OCI-LY3 (cell line): ENCODE measurements at regions not wholly inside any gene's neighbourhood (a gene's known extent, or its start where the extent isn't known, plus 50 kb on each side); places are given as distances from the start of the nearest gene placed in this dataset.

Experiments used
- H2AFZ ChIP-seq: fragments of 200-600, 300-600 bp; shearing (Covaris generic); 2 replicates; pipeline ENCODE4 v1.6.0; 2014; ENCODE audit warnings: antibody characterized with exemption, low read depth, low read length
- H3K27ac ChIP-seq: fragments of 200-600, 300-600 bp; sonication (generic); 2 replicates; pipeline ENCODE4 v1.5.1; 2014; ENCODE audit warnings: mild to moderate bottlenecking, low read length, moderate library complexity, mixed read lengths
- H3K27me3 ChIP-seq: fragments of 200-600, 300-600 bp; sonication (generic); 2 replicates; pipeline ENCODE4 v1.6.1; 2014; ENCODE audit warnings: low read depth, low read length, mixed read lengths
- H3K36me3 ChIP-seq: fragments of 200-600, 300-600 bp; sonication (generic); replicated peaks from 2 replicates; pipeline ENCODE3; 2014; ENCODE audit warnings: low read depth, low read length, mixed read lengths
- H3K4me1 ChIP-seq: fragments of 300-600, 200-600 bp; sonication (generic); 2 replicates; pipeline ENCODE4 v1.6.1; 2014; ENCODE audit warnings: low read length, mixed read lengths
- H3K4me2 ChIP-seq: fragments of 200-600, 300-600 bp; sonication (generic); 2 replicates; pipeline ENCODE4 v1.6.1; 2014; ENCODE audit warnings: low read length, mixed read lengths
- H3K4me3 ChIP-seq: fragments of 300-600, 200-600 bp; sonication (generic); 2 replicates; pipeline ENCODE4 v1.5.1; 2014; ENCODE audit warnings: antibody characterized with exemption, mild to moderate bottlenecking, low read length, moderate library complexity
- H3K79me2 ChIP-seq: fragments of 300-600, 200-600 bp; shearing (Covaris generic); 2 replicates; pipeline ENCODE4 v1.6.1; 2014; ENCODE audit warnings: mild to moderate bottlenecking, low read length, mixed read lengths
- H3K9ac ChIP-seq: fragments of 300-600, 200-600 bp; shearing (Covaris generic); 2 replicates; pipeline ENCODE4 v1.6.0; 2014; ENCODE audit warnings: mild to moderate bottlenecking, low read length, moderate library complexity
- H3K9me3 ChIP-seq: fragments of 200-600, 300-600 bp; shearing (Covaris generic); 2 replicates; pipeline ENCODE4 v1.6.1; 2014; ENCODE audit warnings: low read length, mixed read lengths; ENCODE audit not compliant: insufficient read depth
- H4K20me1 ChIP-seq: fragments of 200-600, 300-600 bp; sonication (generic); 2 replicates; pipeline ENCODE4 v1.6.1; 2016; ENCODE audit warnings: low read length, mixed read lengths; ENCODE audit not compliant: insufficient read depth
- EZH2phosphoT487 ChIP-seq: fragments of 200-600 bp; shearing (Covaris generic); IDR thresholded peaks from 2 replicates; pipeline ENCODE4 v1.6.1; 2018; ENCODE audit warnings: antibody characterized with exemption, mixed run types, low read depth
- TF ChIP-seq, protein P1 (sequence below): fragments of 200-600, 300-600 bp; sonication (generic); IDR thresholded peaks from 2 replicates; pipeline ENCODE4 v1.5.1; 2014; ENCODE audit warnings: antibody characterized with exemption, low read length, low read depth

DNA sequence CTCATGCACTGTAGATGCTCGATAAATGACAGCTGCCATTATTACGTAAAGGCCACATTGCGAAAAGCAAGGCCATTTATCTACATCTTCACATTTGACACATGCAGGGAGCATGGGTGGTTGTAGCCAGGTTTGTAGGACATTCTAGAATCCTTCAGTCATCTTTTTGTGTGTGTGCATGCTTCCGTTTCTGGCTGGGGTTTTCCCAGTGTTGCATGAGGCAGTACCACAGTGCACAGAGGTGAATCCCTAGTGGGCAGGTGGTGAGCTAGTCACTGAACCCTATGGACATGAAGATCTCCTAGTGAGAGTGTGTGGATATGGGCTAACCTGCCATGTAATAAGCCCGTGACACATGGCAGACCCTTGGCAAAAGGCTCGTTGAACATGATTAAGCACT is 151.8 kb upstream of the SLC14A2 start:
- H3K9me3 ChIP-seq = no peaks in the 10 kb centered on the region
- no peaks in the 10 kb centered on the region for H3K27me3 ChIP-seq
- H3K4me3 ChIP-seq = no peak overlapping the region
- no peaks in the 10 kb centered on the region for H4K20me1 ChIP-seq
- H3K4me1 ChIP-seq = peaks cover 20% of the 10 kb centered on the region
- H3K79me2 ChIP-seq = no peaks in the 10 kb centered on the region
- H3K27ac ChIP-seq = no peak overlapping the region
- peak overlapping the region; percentile 21 for H2AFZ ChIP-seq
- no peak overlapping the region for H3K9ac ChIP-seq
- no peaks in the 10 kb centered on the region for H3K36me3 ChIP-seq
- peak overlapping the region; percentile 23 for H3K4me2 ChIP-seq
- no peak for TF ChIP-seq EZH2phosphoT487
- TF ChIP-seq, protein P1, sequence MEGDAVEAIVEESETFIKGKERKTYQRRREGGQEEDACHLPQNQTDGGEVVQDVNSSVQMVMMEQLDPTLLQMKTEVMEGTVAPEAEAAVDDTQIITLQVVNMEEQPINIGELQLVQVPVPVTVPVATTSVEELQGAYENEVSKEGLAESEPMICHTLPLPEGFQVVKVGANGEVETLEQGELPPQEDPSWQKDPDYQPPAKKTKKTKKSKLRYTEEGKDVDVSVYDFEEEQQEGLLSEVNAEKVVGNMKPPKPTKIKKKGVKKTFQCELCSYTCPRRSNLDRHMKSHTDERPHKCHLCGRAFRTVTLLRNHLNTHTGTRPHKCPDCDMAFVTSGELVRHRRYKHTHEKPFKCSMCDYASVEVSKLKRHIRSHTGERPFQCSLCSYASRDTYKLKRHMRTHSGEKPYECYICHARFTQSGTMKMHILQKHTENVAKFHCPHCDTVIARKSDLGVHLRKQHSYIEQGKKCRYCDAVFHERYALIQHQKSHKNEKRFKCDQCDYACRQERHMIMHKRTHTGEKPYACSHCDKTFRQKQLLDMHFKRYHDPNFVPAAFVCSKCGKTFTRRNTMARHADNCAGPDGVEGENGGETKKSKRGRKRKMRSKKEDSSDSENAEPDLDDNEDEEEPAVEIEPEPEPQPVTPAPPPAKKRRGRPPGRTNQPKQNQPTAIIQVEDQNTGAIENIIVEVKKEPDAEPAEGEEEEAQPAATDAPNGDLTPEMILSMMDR = no peak

DNA sequence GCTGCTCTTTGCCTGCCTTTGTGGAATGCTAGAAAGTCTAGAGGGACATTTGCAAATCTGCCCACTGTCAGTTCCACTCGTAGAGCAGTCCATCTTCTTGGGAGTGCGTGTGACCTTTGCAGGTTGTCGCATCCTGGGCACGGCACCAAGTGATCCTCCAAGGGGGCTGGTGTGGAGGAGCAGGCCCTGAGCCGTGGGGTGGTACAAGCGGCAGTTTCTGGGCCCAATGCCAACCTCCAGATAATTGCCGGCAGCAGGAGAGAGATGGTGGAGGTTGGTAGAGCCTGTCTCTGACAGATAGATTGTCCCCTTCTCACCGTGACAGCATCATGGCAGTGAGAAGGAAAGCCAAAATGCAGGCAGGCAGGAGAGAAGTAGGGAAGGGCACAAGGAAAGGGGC is 150.7 kb upstream of the SLC14A2 start:
- Histone ChIP-seq H3K4me1 (peaks cover 17% of the 10 kb centered on the region), H3K79me2 (no peaks in the 10 kb centered on the region), H3K27me3 (no peaks in the 10 kb centered on the region), H4K20me1 (no peaks in the 10 kb centered on the region), H3K9ac (no peak overlapping the region), H3K9me3 (no peaks in the 10 kb centered on the region), H3K27ac (no peak overlapping the region), H2AFZ (no peak overlapping the region), H3K36me3 (no peaks in the 10 kb centered on the region), H3K4me3 (no peak overlapping the region), H3K4me2 (no peak overlapping the region)
- no peak for TF ChIP-seq EZH2phosphoT487
- TF ChIP-seq, protein P1 = no peak

DNA sequence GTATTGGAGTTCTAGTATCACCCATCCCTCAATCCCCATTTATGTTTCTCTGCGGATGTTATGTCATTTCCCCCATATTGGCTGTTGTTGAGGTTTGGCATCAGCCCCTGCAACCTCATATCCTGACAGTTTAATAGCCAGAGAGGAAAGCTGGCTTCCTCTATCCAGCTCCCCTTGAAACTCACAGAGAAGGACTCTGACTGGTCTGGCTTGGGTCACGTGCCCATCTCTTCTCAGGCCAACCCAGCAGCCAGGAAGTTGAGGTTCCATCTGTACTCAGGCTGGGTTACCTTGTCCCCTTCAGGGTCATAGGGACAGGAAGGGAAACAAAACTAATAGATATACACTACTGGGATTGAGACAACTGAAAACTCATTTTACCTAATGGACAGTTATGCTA is 148.0 kb upstream of the SLC14A2 start:
- Histone ChIP-seq H3K9me3 (no peaks in the 10 kb centered on the region), H2AFZ (no peak overlapping the region), H3K27ac (no peak overlapping the region), H3K79me2 (no peaks in the 10 kb centered on the region), H4K20me1 (no peaks in the 10 kb centered on the region), H3K9ac (no peak overlapping the region), H3K36me3 (no peaks in the 10 kb centered on the region), H3K4me2 (no peak overlapping the region), H3K4me3 (no peak overlapping the region), H3K27me3 (no peaks in the 10 kb centered on the region), H3K4me1 (peaks cover 17% of the 10 kb centered on the region)
- no peak for TF ChIP-seq EZH2phosphoT487
- TF ChIP-seq, protein P1 = no peak

DNA sequence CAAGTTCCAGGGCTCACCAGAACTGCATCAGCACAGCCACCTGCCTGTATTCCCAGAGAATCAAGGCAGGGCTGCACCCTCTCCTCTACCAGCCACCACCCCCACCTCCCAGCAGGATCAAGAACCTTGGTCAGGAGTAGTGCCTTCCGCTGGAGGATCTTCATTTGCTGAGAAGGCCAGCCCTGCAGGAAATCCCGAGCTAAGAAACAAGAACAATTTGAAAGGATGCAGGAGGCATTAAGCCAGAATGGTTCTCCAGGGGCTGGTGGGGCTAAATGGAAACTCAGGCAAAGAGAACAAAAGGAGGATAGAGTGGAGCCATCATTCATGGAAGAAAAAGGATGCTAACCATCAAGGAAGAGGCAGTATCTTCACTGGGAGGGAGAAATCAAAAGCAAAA is 147.3 kb upstream of the SLC14A2 start:
- TF ChIP-seq, protein P1 = no peak
- no peak for TF ChIP-seq EZH2phosphoT487
- H3K4me1 ChIP-seq = peaks cover 15% of the 10 kb centered on the region
- no peaks in the 10 kb centered on the region for H3K36me3 ChIP-seq
- no peaks in the 10 kb centered on the region for H3K9me3 ChIP-seq
- no peaks in the 10 kb centered on the region for H3K27me3 ChIP-seq
- no peak overlapping the region for H3K4me3 ChIP-seq
- no peaks in the 10 kb centered on the region for H4K20me1 ChIP-seq
- no peak overlapping the region for H3K4me2 ChIP-seq
- no peak overlapping the region for H2AFZ ChIP-seq
- no peak overlapping the region for H3K9ac ChIP-seq
- no peak overlapping the region for H3K27ac ChIP-seq
- H3K79me2 ChIP-seq = no peaks in the 10 kb centered on the region
